Panc1 (cell line): ENCODE measurements at regions not wholly inside any gene's neighbourhood (a gene's known extent, or its start where the extent isn't known, plus 50 kb on each side); places are given as distances from the start of the nearest gene placed in this dataset.

ENCODE experiments used
- POLR2AphosphoS5 ChIP-seq: IDR thresholded peaks from 2 replicates; pipeline ENCODE4 v1.6.1; 2012; ENCODE audit warnings: mild to moderate bottlenecking, low read depth, low read length, moderate library complexity
- TF ChIP-seq, protein P1 (sequence below): fragments of 450-650 bp; IDR thresholded peaks from 2 replicates; pipeline ENCODE4 v1.5.1; 2017; ENCODE audit warnings: mild to moderate bottlenecking

GRCh38 chr9:107767711-107768110, 278.1 kb upstream of the KLF4 start:
- TF ChIP-seq POLR2AphosphoS5, result no peak
- TF ChIP-seq, protein P1, sequence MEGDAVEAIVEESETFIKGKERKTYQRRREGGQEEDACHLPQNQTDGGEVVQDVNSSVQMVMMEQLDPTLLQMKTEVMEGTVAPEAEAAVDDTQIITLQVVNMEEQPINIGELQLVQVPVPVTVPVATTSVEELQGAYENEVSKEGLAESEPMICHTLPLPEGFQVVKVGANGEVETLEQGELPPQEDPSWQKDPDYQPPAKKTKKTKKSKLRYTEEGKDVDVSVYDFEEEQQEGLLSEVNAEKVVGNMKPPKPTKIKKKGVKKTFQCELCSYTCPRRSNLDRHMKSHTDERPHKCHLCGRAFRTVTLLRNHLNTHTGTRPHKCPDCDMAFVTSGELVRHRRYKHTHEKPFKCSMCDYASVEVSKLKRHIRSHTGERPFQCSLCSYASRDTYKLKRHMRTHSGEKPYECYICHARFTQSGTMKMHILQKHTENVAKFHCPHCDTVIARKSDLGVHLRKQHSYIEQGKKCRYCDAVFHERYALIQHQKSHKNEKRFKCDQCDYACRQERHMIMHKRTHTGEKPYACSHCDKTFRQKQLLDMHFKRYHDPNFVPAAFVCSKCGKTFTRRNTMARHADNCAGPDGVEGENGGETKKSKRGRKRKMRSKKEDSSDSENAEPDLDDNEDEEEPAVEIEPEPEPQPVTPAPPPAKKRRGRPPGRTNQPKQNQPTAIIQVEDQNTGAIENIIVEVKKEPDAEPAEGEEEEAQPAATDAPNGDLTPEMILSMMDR, result no peak
